HG03432 (cell line): ENCODE measurements at regions not wholly inside any gene's neighbourhood (a gene's known extent, or its start where the extent isn't known, plus 50 kb on each side); places are given as distances from the start of the nearest gene placed in this dataset.

Experiments
- ATAC-seq: cut with Tn5 transposase; IDR thresholded peaks from one replicate; pipeline ENCODE4 v1.9.1; 2021; ENCODE audit warnings: mild to moderate bottlenecking, moderate library complexity; ENCODE audit not compliant: unreplicated experiment

- no peak for ATAC-seq
Observed at GRCh38 chr10:88059190-88059589, 195.8 kb downstream of the PTEN start.

- no peak for ATAC-seq
Observed at GRCh38 chr10:88060762-88061161, 197.3 kb downstream of the PTEN start.

- ATAC-seq, result no peak
Observed at GRCh38 chr10:88062385-88062784, 199.0 kb downstream of the PTEN start.

- ATAC-seq, result no peak
Observed at GRCh38 chr10:88062798-88063472, 199.5 kb downstream of the PTEN start.

- no peak for ATAC-seq
Observed at GRCh38 chr10:88063861-88064557, 200.6 kb downstream of the PTEN start.

- ATAC-seq, result peak; percentile 66
Observed at GRCh38 chr10:88064608-88065382, 201.4 kb downstream of the PTEN start.

- no peak for ATAC-seq
Observed at GRCh38 chr10:88065383-88066049, 202.1 kb downstream of the PTEN start.

- ATAC-seq, result no peak
Observed at GRCh38 chr10:88066319-88066718, 202.9 kb downstream of the PTEN start.

- ATAC-seq, result no peak
Observed at GRCh38 chr10:88066876-88067275, 203.5 kb downstream of the PTEN start.

- ATAC-seq, result no peak
Observed at GRCh38 chr10:88067737-88068136, 204.3 kb downstream of the PTEN start.

- no peak for ATAC-seq
Observed at GRCh38 chr10:88069338-88069737, 205.9 kb downstream of the PTEN start.

GRCh38 chr10:88070080-88070880 is 206.9 kb downstream of the PTEN start:
- peak; percentile 64 for ATAC-seq

- ATAC-seq, result no peak
Observed at GRCh38 chr10:88071879-88072278, 208.5 kb downstream of the PTEN start.

- ATAC-seq, result no peak
Observed at GRCh38 chr10:88073682-88074081, 210.3 kb downstream of the PTEN start.

GRCh38 chr10:88074971-88075370 is 211.5 kb downstream of the PTEN start:
- ATAC-seq, result no peak

GRCh38 chr10:88076027-88076880 is 212.8 kb downstream of the PTEN start:
- ATAC-seq, result peak; percentile 60

- ATAC-seq, result no peak
Observed at GRCh38 chr10:88077977-88078376, 214.6 kb downstream of the PTEN start.

GRCh38 chr10:88080213-88080612 is 216.8 kb downstream of the PTEN start:
- peak; percentile 64 for ATAC-seq

GRCh38 chr10:88081457-88082054 is 218.1 kb downstream of the PTEN start:
- no peak for ATAC-seq
